Endothelial cell of umbilical vein (primary cell): ENCODE measurements at regions not wholly inside any gene's neighbourhood (a gene's known extent, or its start where the extent isn't known, plus 50 kb on each side); places are given as distances from the start of the nearest gene placed in this dataset.

Experiments
- BruUV-seq: library from RNA; stranded (reverse); fragments of 400-500 nt; replicated peaks from 2 replicates; lab custom pipeline; 2021; lab: Mats Ljungman, UMichigan
- CTCF ChIA-PET: fragments of 300-600, 350-600 bp; sonication (Branson Sonifier 250); formaldehyde crosslinking; loops from one replicate; lab custom pipeline; 2021; ENCODE audit warnings: antibody characterized with exemption, inconsistent platforms; lab: Charles Lee
- POLR2A ChIA-PET: fragments of 300-600, 350-600 bp; sonication (Branson Sonifier 250); formaldehyde crosslinking; loops from one replicate; lab custom pipeline; 2021; ENCODE audit warnings: antibody characterized with exemption, inconsistent platforms; lab: Charles Lee
- DNase-seq: peaks from one replicate; pipeline ENCODE4 v3.0.0-alpha.2; 2011; ENCODE audit warnings: low read depth, low spot score
- FAIRE-seq: peaks from 2 replicates; lab custom pipeline; 2011; peaks lifted over from hg19 to GRCh38; lab: Jason Lieb, UNC
- H2AFZ ChIP-seq: 2 replicates; pipeline ENCODE4 v1.6.0; 2012; ENCODE audit warnings: low read depth, low read length, control low read depth, inconsistent platforms
- H3K27ac ChIP-seq: 2 replicates; pipeline ENCODE4 v1.5.1; 2011; ENCODE audit warnings: low read depth, mild to moderate bottlenecking, control low read depth, low read length, moderate library complexity; ENCODE audit not compliant: insufficient read depth
- H3K27me3 ChIP-seq, 2 experiments: 2 replicates each; pipeline versions ENCODE4 v1.6.0 to v1.6.1; 2011; ENCODE audit warnings: low read length in 2 of 2, mixed read lengths in 1 of 2; ENCODE audit not compliant: control insufficient read depth in 2 of 2, insufficient read depth in 2 of 2
- H3K36me3 ChIP-seq, 2 experiments: 2 replicates in 1 of 2; 3 replicates in 1 of 2; pipeline ENCODE4 v1.5.1; 2011; ENCODE audit warnings: low read length in 2 of 2, mild to moderate bottlenecking in 1 of 2, moderate library complexity in 1 of 2; ENCODE audit not compliant: control insufficient read depth in 2 of 2, insufficient read depth in 2 of 2; ENCODE audit errors: extremely low read depth in 1 of 2
- H3K4me1 ChIP-seq: 3 replicates; pipeline ENCODE4 v1.5.1; 2011; ENCODE audit warnings: mild to moderate bottlenecking, low read length; ENCODE audit not compliant: control insufficient read depth, insufficient read depth; ENCODE audit errors: extremely low read depth
- H3K4me2 ChIP-seq: 2 replicates; pipeline ENCODE4 v1.6.1; 2011; ENCODE audit warnings: low read length, control low read depth, mixed read lengths; ENCODE audit not compliant: insufficient read depth
- H3K4me3 ChIP-seq, 3 experiments: fragments of 200-600 bp in 1 of 3; sonication (generic), shearing (Covaris generic) in 1 of 3; replicated peaks in 1 of 3; 2 replicates each; pipeline ENCODE4 v1.5.1; 2011 to 2016; ENCODE audit warnings: control low read depth in 3 of 3, low read length in 3 of 3, mild to moderate bottlenecking in 2 of 3, inconsistent platforms in 1 of 3, low read depth in 1 of 3, moderate library complexity in 1 of 3; ENCODE audit not compliant: insufficient read depth in 1 of 3
- H3K79me2 ChIP-seq: 2 replicates; pipeline ENCODE4 v1.6.0; 2012; ENCODE audit warnings: low read length, inconsistent platforms; ENCODE audit not compliant: control insufficient read depth, insufficient read depth
- H3K9ac ChIP-seq: replicated peaks from 2 replicates; pipeline ENCODE3; 2011; ENCODE audit warnings: low read length, control low read depth; ENCODE audit not compliant: insufficient read depth; ENCODE audit errors: extremely low read depth
- H3K9me1 ChIP-seq: replicated peaks from 3 replicates; pipeline ENCODE4 v1.6.0; 2011; ENCODE audit warnings: mild to moderate bottlenecking, low read length; ENCODE audit not compliant: control insufficient read depth, insufficient read depth; ENCODE audit errors: extremely low read depth
- H3K9me3 ChIP-seq: replicated peaks from 2 replicates; pipeline ENCODE4 v1.5.1; 2012; ENCODE audit warnings: low read length, inconsistent platforms; ENCODE audit not compliant: control insufficient read depth, insufficient read depth
- H4K20me1 ChIP-seq: replicated peaks from 2 replicates; pipeline ENCODE3; 2011; ENCODE audit warnings: mild to moderate bottlenecking, low read length; ENCODE audit not compliant: control insufficient read depth, insufficient read depth; ENCODE audit errors: extremely low read depth
- EZH2 ChIP-seq: IDR thresholded peaks from 2 replicates; pipeline ENCODE4 v1.6.1; 2012; ENCODE audit warnings: borderline replicate concordance, low read depth, mild to moderate bottlenecking, moderate library complexity, low read length, inconsistent platforms; ENCODE audit not compliant: severe bottlenecking
- FOS ChIP-seq: IDR thresholded peaks from 2 replicates; pipeline ENCODE4 v1.6.1; 2011; ENCODE audit warnings: mild to moderate bottlenecking, low read length, moderate library complexity, borderline replicate concordance; ENCODE audit not compliant: insufficient read depth
- GATA2 ChIP-seq: IDR thresholded peaks from 2 replicates; pipeline ENCODE4 v1.7.0; 2011; ENCODE audit warnings: low read depth, mild to moderate bottlenecking, moderate library complexity, mixed read lengths, low read length; ENCODE audit not compliant: insufficient read length, insufficient read depth
- JUN ChIP-seq: IDR thresholded peaks from 2 replicates; pipeline ENCODE4 v1.6.1; 2011; ENCODE audit warnings: borderline replicate concordance, low read depth; ENCODE audit not compliant: insufficient read length, insufficient read depth
- MYC ChIP-seq: IDR thresholded peaks from one replicate; pipeline ENCODE4 v1.6.1; 2011; ENCODE audit warnings: mild to moderate bottlenecking, low read depth, low read length
- POLR2A ChIP-seq: IDR thresholded peaks from 2 replicates; pipeline ENCODE4 v1.6.1; 2012; ENCODE audit warnings: low read depth, mild to moderate bottlenecking, control low read depth, low read length
- POLR2AphosphoS5 ChIP-seq: IDR thresholded peaks from 2 replicates; pipeline ENCODE4 v1.6.1; 2012; ENCODE audit warnings: low read depth, mild to moderate bottlenecking, control low read depth, low read length, moderate library complexity; ENCODE audit not compliant: insufficient read depth
- dilution Hi-C: fragments of 300-500 bp; cut with MboI; formaldehyde crosslinking; loops from one replicate; pipeline ENCODE4 v1.15.0; 2019; ENCODE audit warnings: low sequenced_read_pairs; ENCODE audit not compliant: extremely low pct_ligation_motif_present
- intact Hi-C: fragments of 100-400 bp; cut with micrococcal nuclease; formaldehyde crosslinking; loops from one replicate; pipeline ENCODE4 v1.10.0; 2022
- TF ChIP-seq, protein P1 (sequence below): IDR thresholded peaks from 2 replicates; pipeline ENCODE4 v1.6.1; 2011; ENCODE audit not compliant: insufficient read depth, insufficient read length
- TF ChIP-seq, protein P2 (sequence below), 2 donors: IDR thresholded peaks; 1 replicate in 1 of 2; 2 replicates in 1 of 2; pipeline ENCODE4 v1.5.1; 2011; ENCODE audit warnings: low read length in 2 of 2, mild to moderate bottlenecking in 2 of 2, moderate library complexity in 2 of 2, control low read depth in 1 of 2, inconsistent platforms in 1 of 2, low read depth in 1 of 2; ENCODE audit not compliant: insufficient read depth in 1 of 2; ENCODE audit errors: extremely low read depth in 1 of 2

DNA sequence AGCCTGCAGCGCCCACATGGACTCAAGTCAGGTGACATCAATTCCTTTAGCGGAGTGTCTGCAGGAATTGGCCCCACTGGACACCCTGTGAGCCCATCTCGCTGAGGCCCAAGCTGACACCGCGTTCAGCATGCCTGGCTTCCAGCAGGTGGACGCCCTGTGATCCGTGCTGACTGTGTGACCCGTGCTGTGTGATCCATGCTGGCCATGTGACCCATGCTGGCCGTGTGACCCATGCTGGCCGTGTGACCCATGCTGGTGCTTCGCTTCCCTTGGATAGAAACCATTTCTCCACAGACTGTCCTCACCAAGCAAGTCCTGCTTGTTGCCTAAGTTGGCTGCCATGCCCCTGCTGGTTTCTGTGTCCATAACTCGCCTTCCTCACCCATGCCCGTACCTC, 392.1 kb downstream of the BRD1 start:
- BruUV-seq = no TSS peak
- FAIRE-seq = no peak
- Histone ChIP-seq H3K36me3 (no peaks in the 10 kb centered on the region), H3K9ac (no peak overlapping the region), H3K27ac (no peak overlapping the region), H3K9me3 (no peaks in the 10 kb centered on the region), H2AFZ (no peak overlapping the region), H3K79me2 (no peaks in the 10 kb centered on the region), H3K4me2 (no peak overlapping the region), H3K9me1 (no peaks in the 10 kb centered on the region), H3K27me3 (no peaks in the 10 kb centered on the region), H4K20me1 (no peaks in the 10 kb centered on the region), H3K4me1 (no peaks in the 10 kb centered on the region), H3K4me3 (no peak overlapping the region)
- CTCF ChIA-PET = no interaction called here
- dilution Hi-C loops (no loop called here), intact Hi-C loops (no loop called here)
- TF ChIP-seq GATA2 (no peak), MYC (no peak), FOS (no peak), POLR2AphosphoS5 (no peak), POLR2A (no peak), EZH2 (no peak), JUN (no peak)
- TF ChIP-seq, protein P1, sequence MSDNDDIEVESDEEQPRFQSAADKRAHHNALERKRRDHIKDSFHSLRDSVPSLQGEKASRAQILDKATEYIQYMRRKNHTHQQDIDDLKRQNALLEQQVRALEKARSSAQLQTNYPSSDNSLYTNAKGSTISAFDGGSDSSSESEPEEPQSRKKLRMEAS = no peak
- TF ChIP-seq, protein P2, sequence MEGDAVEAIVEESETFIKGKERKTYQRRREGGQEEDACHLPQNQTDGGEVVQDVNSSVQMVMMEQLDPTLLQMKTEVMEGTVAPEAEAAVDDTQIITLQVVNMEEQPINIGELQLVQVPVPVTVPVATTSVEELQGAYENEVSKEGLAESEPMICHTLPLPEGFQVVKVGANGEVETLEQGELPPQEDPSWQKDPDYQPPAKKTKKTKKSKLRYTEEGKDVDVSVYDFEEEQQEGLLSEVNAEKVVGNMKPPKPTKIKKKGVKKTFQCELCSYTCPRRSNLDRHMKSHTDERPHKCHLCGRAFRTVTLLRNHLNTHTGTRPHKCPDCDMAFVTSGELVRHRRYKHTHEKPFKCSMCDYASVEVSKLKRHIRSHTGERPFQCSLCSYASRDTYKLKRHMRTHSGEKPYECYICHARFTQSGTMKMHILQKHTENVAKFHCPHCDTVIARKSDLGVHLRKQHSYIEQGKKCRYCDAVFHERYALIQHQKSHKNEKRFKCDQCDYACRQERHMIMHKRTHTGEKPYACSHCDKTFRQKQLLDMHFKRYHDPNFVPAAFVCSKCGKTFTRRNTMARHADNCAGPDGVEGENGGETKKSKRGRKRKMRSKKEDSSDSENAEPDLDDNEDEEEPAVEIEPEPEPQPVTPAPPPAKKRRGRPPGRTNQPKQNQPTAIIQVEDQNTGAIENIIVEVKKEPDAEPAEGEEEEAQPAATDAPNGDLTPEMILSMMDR (IDR thresholded peaks at IDR 0.05; ENCODE audit: extremely low read depth in 1 of 2, insufficient read depth in 1 of 2, low read depth in 1 of 2, low read length in 2 of 2) = no peak
- DNase-seq = no peak
- POLR2A ChIA-PET = no interaction called here
